Skin of body (tissue), 1 donor: ENCODE measurements at regions not wholly inside any gene's neighbourhood (a gene's known extent, or its start where the extent isn't known, plus 50 kb on each side); places are given as distances from the start of the nearest gene placed in this dataset.
"Not testable (repeated sequence)": the region's sequence is repeated elsewhere in the genome, so short reads cannot be mapped to it uniquely, and the experiment has no call there.

Experiments
- DNase-seq: peaks from one replicate; lab custom pipeline; 2025; lab: John Stamatoyannopoulos, UW

DNA sequence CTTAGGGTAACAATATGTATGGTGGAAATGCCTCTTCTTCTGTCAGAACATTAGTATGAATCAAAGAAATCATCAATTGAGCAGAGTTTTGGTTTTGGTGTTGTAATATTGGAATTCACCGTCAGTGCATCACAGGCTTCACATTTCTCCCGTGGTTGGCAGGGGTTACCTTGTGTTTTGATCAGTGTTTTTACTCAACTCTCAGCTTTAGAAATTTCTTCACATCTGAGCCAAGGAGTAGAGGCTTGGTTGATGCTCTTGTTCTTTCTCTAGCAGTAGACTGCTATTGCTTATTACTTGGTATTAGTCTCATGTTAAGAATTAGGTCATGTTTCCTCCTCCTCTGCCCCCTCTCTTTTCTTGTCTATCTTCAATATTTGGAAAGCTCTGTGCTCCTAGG lies 188.8 kb upstream of the SMIM30 start:
- DNase-seq: no peak

DNA sequence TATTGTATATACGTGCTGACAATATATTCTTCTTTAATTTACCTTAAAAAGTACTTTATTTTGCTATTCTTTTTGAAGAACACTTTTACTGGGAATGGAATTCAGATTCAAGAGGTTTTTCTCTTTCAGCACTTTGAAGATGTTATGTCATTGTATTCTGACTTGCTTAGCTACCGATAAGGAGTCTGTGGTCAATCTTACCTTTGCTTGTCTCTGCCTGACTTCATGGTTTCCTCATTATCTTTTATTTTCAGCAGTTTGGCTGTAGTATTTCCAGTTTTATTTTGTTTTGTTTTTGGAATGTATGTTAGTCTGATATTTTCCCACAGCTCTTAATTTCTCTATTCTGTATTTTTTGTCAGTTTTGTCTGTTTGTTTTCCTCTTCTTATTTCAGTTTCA lies 187.9 kb upstream of the SMIM30 start:
- no peak for DNase-seq

DNA sequence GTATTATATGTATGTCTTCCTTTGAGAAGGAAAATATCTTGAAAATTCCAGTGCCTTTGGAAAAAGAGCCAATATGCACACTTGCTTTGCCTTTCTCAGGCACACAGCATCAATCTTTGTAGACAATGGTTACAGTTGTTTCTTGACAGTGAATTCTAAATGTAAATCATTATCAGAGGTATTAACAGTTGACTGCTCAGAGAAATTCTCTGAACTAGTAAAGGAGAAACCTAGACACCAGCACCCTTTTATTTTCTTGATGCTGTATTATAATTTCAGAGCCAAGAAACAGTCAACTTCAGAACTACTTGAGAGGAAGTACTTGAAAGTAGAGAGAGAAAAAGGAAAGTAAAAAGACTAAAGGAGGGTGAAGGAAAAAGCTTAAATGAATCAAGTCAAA lies 185.8 kb upstream of the SMIM30 start:
- DNase-seq: no peak

DNA sequence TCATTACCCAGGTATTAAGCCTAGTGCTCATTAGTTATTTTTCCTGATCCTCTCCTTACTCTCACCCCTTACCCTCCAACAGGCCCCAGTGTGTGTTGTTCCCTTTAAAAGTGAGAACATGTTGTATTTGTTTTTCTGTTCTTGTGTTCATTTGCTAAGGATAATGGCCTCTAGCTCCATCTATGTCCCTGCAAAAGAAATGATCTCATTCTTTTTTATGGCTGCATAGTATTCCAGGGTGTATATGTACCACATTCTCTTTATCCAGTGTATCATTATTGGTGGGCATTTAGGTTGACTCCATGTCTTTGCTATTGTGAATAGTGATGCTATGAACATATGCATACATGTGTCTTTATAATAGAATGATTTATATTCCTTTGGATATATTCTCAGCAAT lies 185.0 kb upstream of the SMIM30 start:
- not testable (repeated sequence) for DNase-seq

GRCh38 chr7:113301983-113302382 lies 183.6 kb upstream of the SMIM30 start:
- no peak for DNase-seq

DNA sequence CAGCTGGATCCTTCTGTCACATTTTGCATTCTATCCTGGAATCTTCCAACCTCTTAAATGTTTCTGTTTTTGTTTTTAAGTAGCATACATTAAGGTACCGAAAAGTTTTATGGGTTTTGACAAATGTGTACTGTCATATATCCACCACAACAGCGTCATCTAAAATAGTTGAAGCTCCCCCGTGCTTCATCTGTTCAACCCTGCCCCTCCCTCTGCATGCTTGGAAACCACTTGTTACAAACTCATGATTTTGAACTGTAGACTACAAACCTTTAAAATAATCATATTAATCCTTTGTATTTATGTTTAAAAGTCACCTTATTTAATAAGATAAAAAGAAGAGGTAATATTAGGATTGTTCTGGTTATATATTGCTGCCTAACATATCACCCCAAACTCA lies 182.8 kb upstream of the SMIM30 start:
- DNase-seq: no peak

GRCh38 chr7:113299748-113300147 lies 181.4 kb upstream of the SMIM30 start:
- DNase-seq: no peak

DNA sequence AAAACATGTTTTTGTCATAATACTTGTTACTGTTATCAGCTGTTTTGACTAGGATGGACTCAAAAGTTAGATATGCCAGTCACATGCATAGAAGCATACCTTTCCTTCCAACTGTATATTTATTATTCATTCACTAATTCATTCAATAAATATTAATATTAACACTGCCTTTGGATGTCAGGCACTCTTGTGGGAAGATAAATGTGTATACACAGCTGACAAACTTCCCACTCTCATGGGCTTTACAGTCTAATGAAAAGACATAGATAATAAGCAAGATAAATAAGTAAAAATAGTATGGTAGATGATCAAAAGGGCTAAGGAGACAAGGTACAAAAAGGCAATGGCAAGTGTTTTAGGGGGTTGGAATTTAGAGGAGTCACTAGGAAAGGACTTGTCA lies 180.1 kb upstream of the SMIM30 start:
- DNase-seq: no peak

DNA sequence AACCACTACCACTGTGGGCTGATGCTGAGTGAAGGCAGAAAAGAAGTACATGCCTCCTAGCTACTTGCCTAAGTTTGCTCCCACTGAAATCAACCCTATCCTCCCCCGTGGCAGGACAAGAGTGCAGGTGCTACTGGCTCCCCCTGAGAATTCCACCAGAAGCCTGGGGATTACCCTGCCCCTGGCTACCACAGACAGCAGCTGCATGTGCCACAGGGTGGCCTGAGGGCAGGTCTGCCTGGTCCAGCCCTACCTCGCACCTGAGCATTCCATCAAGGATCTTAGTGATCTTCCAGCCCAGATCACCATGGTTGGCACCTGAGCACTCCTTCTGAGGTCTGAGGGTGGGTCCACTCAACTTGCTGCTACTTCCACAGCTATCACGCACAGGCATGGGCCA lies 176.4 kb upstream of the SMIM30 start:
- no peak for DNase-seq

GRCh38 chr7:113292105-113292504 lies 173.8 kb upstream of the SMIM30 start:
- no peak for DNase-seq

- no peak for DNase-seq
Observed at GRCh38 chr7:113291058-113291457, 172.7 kb upstream of the SMIM30 start.

DNA sequence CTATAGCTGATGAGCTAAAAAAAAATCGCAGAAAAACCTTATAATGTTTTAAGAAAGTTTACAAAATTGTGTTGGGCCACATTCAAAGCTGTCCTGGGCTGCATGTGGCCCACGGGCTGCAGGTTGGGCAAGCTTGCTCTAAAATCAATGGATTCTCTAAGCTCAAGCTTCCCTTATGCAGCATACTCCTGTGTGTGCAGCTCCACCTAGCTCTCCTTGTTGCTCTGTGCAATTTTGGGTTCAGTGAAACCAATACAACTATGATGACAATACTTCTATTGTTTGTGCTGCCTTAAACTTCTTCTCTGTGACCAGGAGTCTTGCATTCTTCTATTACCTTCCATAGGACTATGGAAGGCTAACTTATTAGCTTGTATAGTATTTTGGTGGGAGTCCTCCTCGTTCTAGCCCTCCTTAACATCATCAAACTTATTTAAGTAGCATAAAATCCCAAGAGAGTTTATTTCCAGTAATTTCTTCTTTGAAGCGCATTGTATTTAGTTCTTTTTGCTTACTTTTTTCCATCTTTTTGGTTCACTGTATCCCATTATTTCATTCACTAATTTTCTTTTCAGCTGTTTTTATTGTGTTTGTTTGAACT lies 170.9 kb upstream of the SMIM30 start:
- DNase-seq: no peak

DNA sequence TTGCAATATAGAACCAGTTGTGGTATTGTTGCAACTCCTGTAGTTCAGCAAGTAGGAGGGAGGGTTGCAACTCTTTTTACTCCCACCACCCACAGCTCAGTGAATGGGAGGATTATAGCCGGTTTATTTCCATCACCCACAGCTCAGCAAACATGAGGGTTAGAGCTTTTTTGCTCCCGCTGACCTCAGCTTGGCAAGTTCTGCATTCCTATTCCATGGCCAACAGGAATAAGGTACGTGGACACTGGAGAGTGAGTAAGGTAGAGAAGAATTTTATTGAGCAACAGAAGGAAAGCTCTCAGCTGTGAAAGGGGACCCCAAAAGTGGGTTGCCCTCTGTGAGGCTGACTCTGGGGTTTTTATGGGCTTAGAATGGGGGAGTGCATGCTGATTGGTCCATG lies 167.1 kb upstream of the SMIM30 start:
- no peak for DNase-seq

GRCh38 chr7:113283861-113284260 lies 165.5 kb upstream of the SMIM30 start:
- DNase-seq: no peak

DNA sequence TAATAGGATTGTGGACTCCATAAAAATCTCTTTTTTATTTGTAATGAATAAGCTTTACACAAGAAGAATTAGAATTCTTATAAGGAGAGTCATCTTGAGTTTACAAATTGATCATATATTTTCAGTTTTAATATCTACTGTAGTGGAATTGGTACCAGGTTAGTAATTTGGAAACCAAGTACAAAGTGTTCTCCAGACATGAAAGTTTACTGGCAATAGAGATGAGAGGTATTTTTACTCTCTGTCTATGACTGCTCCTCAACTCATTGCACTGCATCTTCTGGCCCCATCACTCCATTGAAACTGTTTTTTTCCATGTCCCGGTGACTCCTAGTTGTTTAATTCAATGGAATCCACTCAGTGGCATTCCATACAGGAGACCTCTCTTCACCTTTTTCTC lies 164.5 kb upstream of the SMIM30 start:
- no peak for DNase-seq

- no peak for DNase-seq
Observed at GRCh38 chr7:113281223-113281622, 162.9 kb upstream of the SMIM30 start.

DNA sequence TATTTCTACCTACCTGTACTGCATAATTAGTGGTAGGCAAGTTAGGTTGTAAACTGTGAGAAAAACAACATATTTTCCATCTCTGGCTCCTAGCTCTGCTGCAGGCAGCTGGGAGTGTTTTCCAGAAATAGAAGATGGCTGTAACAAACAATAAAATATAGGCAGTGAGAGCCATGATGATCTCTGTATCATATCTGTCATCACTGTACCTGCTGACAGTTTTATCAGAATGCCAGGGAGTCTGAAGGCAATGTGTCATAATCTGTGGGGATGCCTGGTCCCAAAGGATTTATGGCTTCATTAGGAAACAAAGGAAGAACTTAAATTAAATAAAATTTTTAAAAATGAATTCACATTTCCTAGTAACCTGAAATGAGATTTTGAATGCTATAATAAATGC lies 160.9 kb upstream of the SMIM30 start:
- no peak for DNase-seq

GRCh38 chr7:113270790-113271189 lies 152.4 kb upstream of the SMIM30 start:
- no peak for DNase-seq

- not testable (repeated sequence) for DNase-seq
Observed at GRCh38 chr7:113269592-113269991, 151.2 kb upstream of the SMIM30 start.

DNA sequence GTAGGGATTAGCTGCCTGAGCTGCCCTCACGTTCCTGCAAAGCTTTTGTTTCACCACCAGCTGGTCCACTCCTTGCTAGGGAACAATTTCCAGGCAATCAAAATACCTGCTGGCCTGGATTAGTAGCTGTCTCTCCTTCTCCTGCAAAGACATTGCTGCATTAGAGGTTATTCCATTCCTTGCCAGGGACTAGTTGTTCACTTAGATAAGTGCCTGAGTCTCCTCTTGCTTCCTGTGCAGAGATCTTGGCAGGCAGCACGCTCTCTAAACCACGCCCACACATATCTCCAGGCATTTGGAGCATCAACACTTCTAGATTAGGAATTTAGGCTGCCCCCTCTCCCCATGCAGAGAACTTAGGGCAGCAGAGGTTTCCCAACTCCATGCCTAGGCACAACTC lies 150.4 kb upstream of the SMIM30 start:
- DNase-seq: no peak

DNA sequence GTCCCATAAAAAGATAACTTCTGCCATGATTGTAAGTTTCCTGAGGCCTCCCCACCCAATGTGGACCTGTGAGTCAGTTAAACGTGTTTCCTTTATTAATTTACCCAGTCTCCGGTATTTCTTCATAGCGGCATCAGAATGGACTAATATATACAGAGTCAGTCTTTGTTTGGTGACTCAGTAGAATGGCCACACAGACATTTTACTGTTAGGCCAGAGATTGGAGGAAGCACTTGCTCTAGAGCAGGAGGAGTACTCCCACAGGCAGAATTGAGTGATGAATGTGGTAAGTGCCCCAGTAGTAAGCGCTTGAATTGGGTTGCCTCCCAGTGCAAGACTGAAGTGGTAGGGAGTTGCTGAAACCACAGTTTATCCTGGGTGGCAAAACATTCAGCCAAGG lies 149.5 kb upstream of the SMIM30 start:
- DNase-seq: no peak

DNA sequence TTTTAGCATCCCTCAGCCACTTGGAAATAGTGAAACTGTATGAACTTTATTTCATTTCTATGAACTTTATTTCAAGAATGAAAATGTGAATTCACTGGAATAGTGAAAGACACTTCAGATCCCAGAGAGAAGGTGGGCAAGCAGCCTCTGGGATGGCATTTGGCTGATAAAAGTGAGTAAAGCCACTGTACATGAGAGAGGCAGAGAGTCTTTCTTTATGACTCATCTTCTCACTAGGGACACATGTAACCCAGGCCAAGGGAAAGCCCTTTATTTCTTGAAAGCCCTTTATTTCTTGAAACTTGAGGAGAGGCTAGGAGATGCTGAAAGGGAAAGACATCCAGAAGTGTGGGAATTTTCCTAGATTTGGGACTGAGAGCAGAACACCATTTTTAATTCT lies 148.9 kb upstream of the SMIM30 start:
- no peak for DNase-seq

- no peak for DNase-seq
Observed at GRCh38 chr7:113263749-113264148, 145.4 kb upstream of the SMIM30 start.

- DNase-seq: not testable (repeated sequence)
Observed at GRCh38 chr7:113263215-113263742, 144.9 kb upstream of the SMIM30 start.
